ENCODE measurements at regions not wholly inside any gene's neighbourhood (a gene's known extent, or its start where the extent isn't known, plus 50 kb on each side); places are given as distances from the start of the nearest gene placed in this dataset.

DNA sequence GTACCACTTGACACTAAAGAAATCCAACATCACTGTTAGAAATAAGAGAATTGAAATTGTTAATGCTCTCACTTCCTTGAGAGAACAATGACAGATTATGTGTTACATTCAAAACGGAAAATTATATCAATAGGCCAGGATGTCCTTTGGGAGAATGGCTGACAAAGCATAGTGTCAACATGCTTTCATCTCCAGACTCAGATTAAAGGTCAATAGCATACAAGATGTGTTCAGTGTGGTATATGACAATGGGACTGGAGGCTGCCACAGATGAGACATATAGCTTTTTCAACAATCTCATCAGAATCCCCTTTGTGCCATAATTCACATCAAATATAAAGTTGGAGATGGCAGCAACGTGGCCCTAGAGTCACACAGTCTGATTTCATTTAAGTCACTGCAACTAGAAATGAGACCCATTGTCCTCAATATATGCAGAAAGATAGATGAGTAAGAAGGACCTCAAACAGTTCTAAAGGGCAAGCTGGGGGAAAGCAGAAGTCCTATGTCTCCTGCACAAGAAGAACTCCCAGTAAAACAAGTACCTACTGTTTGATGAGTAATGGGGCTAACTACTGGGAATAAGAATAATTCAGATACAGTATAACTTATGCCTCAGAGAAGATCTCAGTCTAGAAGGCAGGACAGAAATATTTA is 327.9 kb downstream of the TTLL7 start:
- no peak for DNase-seq

GRCh38 chr1:83641796-83642443 is 357.0 kb downstream of the TTLL7 start:
- no peak for DNase-seq

GRCh38 chr1:83641206-83641658 is 357.7 kb downstream of the TTLL7 start:
- DNase-seq: no peak

GRCh38 chr1:83639785-83640184 is 359.1 kb downstream of the TTLL7 start:
- DNase-seq: no peak

- no peak for DNase-seq
These were observed 361.3 kb downstream of the TTLL7 start for GRCh38 chr1:83637586-83637985.

DNA sequence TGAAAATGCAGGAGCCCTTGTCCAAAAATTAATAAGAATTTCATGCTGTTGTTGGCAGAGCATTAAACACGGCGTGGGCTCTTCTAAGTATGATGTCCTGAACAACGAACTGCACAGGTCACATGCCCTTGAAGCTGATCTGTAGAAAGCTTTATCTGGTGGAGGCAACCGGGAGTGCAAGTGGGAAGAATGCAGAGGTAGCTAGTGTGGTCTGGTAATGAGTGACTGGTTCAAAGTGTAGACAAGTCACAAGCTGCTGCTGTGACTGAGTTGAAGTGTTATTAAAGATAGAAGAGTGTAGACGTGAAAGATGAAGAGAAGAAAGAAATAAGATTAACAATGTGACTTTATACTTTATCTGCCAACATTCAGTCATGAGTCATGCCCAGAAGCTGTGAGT is 361.9 kb downstream of the TTLL7 start:
- DNase-seq: no peak

DNA sequence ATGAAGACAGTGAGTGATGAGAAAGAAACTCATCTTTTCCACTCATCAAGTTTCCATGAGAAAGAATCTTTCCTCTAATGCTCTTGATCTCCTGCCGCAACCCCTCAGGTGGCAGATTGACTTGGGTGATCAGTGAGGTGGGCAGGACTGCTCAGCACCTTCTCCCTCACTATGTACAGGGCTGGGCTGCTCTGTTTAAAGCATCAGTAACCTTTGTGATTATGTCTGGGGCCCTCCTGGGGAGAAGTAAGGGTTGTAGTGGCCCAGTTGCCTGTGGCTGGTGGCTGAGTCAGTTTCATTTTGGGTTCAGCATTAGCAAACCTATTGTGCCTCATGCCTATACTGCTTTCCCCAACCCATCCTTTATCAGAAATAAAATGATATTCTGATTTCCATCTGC is 366.0 kb downstream of the TTLL7 start:
- no peak for DNase-seq

- DNase-seq: no peak
These were observed 367.1 kb downstream of the TTLL7 start for GRCh38 chr1:83631851-83632250.

DNA sequence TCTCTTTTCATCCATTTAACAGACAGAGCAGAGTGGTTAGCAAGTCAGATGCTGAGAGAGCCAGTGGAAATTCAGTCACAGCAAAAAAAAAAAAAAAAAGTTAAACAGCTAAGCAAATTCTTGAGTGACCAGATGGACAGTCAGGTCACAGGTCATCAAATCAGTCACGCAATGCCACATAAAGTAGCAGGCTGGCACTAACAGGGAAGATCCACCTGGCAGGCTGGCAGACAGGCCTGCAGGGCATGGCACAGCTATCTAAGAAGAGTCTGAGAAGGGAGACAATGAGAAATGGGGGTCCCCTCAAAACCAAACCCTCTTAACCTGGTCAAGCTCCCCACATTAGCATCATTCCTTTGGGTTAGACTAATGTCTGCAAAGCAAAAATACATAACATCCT is 371.9 kb downstream of the TTLL7 start:
- no peak for DNase-seq

DNA sequence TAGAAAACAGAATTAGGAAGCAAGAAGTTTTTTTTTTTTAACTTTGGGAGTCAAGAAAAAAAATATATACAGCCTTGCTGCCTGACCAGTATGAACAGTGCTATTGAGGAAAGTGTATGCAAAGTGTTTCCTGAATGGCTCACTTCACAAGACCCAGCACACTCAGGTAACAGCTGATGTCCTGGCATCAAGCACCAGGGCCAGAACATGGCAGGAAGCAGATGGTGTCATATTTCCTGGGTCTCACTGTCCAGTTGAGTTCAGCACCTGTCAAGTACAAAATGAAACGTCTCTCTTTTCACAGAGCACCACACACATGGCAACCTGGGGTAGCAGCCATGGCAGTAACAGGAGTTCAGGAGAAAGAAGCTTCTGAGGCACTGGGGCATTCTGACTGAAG is 372.3 kb downstream of the TTLL7 start:
- no peak for DNase-seq

DNA sequence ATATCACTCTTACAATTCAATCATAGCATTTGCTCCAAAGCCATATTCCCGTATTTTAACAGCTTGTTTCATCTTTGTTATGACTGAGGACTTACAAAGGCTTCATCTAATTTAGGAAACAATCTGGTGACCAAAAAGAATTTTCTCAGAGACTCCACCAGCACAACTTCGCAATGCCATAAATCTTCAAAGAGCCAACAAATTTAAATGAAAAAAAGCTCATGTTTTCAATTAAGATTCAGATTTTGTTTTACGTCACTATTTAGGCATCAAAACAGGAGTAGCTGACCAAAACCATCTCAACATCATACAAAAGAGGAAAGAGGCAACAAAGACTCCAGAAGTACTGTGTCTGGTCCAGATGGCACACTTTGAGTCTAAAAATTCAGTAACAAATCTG is 373.3 kb downstream of the TTLL7 start:
- no peak for DNase-seq

DNA sequence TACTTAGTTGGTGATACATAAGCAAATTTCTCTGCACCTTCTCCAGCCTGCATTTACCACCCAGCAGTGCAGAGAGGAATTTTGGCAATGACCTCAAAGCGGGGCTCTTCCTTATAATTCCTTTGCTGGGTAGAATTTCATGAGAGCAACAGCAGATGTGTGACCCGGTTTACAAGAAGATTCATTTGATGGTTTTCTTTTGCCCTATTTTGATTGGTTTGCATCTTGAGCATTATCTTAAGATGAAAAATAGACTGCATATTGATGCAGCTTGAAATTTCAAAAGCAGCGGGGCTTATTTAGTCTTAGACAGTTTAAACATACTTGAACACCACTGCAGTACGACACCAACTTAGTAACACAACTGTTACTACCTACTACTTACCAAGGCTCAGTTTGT is 378.9 kb downstream of the TTLL7 start:
- no peak for DNase-seq

DNA sequence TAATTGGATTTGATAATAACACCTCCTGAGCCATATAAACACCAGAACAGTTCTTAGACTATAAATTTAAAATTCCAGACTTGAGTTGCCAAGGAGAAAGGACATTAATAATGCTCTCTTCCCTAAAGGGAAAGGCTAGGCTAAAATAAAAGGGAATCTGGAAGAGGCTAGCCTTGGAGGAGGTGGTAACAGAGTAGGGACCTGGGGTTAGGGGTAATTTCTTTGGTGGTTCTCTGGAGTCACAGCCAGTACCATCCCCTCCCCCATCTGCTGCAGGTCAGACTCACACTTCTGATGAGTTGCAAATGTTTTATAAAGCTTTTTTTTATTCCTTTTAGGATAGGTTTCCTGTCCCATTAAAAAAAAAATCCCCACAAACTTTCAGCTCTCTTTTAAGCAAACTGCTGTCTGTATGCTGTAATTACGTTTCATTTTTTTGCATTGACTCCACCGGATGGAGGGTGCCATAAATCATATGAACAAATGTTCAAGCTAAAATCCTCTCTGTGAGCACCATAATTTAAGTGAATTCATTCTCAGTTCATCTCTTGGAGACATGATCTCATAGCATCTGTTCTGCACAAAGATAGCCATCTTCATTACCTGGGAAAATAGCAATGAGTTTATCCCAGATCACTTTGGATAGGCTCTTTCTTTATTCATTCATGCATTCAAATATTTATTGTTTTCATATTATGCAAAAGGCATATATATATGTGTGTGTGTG is 379.6 kb downstream of the TTLL7 start:
- no peak for DNase-seq

DNA sequence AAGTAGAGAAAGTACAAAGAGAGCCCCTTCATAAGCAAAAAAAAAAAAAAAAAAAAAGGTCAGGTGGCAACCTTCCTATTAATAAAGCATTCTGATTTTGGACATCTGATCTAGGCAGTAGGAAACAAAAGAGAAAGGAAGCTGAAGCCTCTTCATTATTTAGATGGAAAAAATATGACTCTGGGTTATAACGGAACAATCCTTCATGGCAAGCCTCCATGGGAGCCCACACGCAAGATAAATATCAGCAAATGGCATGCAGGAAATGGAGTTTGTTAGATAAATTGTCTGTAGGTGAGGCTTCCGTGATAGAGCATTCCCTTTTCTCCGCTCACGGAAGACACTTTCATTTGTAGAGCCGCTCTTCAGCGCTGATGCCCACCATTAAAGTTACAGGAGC is 381.0 kb downstream of the TTLL7 start:
- DNase-seq: no peak

DNA sequence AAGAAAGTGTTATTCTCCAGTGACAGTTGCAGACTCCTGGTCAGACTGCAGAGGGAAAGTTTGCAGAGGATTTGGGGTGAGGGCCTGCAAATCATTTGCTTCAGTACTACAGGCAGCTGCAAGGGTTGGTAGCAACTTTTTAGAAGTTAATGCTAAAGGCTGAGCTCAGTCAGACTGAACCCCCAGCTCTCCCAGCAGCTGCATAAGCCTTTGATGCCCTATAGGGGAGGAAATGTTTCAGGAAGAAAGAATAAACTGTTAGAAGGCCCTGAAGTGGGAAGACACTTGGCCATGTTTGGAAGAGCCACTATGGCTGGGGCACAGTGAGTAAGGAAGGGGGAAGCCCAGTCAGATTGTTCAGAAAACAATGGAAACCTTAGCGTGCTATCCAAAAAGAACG is 383.6 kb downstream of the TTLL7 start:
- DNase-seq: no peak

GRCh38 chr1:83606416-83606955 is 392.4 kb downstream of the TTLL7 start:
- DNase-seq: no peak

DNA sequence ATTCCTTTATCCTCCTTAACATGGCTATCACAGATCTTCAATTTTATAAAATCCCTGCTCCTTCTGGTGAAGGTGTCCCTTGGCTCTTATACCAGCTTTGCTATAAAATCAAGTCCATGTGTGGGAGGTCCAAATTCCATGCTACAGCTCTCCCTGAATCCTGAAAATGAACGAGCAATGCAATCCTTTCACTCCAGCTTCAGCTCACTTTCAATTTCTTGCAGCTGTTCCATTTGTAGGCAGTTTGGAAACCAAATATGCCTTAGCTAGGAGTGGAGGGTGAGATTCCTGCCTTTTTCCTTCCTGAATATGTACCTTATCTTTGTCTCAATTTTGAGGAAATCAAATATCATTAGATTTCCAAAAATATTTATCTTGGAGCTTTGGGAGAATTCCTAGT is 402.6 kb downstream of the TTLL7 start:
- DNase-seq: no peak

GRCh38 chr1:83593073-83593472 is 405.9 kb downstream of the TTLL7 start:
- DNase-seq: no peak

- DNase-seq: no peak
These were observed 410.8 kb downstream of the TTLL7 start for GRCh38 chr1:83588140-83588539.

GRCh38 chr1:83583351-83584014 is 415.4 kb downstream of the TTLL7 start:
- DNase-seq: peak; percentile 1

DNA sequence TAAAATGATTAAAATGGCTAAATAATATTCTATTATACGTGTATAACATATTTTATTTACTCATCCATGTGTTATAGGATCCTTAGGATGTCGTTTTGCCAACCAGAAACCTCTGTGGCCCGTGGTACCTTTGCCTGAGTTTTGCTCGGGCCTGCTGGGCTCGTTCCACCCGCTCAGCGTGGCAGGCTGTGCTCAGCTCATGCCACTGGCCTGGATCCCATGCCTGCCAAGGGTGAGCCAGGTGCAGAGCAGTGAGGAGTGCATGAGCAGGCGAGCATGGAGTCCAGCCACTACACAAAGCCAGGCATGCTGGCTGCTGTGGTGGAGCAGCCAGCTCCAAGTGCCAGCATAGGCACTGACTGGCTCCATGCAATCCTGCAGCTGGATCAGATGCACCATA is 417.2 kb downstream of the TTLL7 start:
- no peak for DNase-seq

- no peak for DNase-seq
These were observed 424.1 kb downstream of the TTLL7 start for GRCh38 chr1:83574791-83575190.

GRCh38 chr1:83573776-83574175 is 425.2 kb downstream of the TTLL7 start:
- no peak for DNase-seq

Measured in NK-92 treated with Interleukin-12 subunit alpha and Interleukin-12 subunit beta, amount 100 ng/mL, for 24 hours (cell line).